ENCODE measurements at regions not wholly inside any gene's neighbourhood (a gene's known extent, or its start where the extent isn't known, plus 50 kb on each side); places are given as distances from the start of the nearest gene placed in this dataset.

DNA sequence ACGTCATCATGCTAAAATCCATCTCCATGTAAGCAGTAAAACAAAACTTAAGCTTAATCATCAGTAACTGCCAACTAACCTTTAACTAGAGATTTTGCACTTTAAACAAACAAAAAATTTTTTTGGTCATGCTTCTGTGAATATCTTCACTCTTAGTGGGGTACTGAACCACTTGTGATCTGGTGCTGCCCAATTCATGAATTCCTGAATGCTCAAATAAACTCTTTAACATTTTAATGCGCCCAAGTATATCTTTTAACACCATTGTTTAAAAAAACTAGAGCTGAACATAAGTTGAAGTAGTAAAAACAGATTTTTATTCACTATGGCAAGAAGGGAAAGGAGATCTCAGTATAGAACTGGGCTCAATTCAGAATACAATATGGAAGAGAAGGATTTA is 196.9 kb upstream of the USP24 start:
- DNase-seq (ENCODE audit: low read depth) = no peak

DNA sequence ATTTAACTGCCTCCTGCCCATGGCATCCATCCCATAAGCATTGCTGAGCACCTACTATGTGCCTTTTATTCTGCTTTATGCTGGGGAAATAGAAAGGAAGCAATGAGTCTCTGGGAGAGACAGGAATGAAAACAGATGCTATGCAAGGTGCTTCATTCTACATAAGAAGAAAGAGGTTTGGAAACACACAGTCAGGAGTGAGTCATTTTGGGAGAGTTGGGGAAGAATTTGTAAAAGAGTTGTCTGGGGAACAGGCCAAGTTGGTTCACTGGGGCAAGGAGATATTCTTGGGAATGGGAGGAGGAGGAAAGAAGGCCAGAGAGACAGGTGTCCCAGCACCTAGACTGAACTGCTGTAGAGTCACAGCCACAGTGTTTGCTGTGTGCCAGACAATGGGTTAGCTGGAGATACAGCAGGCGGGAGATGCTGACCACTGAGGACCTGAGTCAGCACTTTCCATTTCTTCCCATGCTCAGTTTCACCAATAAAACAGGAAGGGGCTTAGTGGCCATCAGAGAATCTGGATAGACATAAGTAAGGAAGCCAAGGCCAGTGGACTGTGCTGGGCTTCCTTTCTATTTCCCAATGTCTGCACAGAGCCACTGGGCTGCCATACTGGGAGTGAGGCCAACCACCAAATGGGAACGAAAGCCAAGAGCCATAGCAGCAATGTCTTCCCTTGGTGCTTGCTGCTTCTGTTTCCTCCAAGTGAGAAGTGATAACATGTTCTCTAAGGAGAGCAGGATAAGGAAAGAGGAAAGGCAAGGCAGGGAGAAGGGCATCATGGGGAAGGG is 187.7 kb upstream of the USP24 start:
- peak; percentile 63 for DNase-seq (ENCODE audit: low read depth)

DNA sequence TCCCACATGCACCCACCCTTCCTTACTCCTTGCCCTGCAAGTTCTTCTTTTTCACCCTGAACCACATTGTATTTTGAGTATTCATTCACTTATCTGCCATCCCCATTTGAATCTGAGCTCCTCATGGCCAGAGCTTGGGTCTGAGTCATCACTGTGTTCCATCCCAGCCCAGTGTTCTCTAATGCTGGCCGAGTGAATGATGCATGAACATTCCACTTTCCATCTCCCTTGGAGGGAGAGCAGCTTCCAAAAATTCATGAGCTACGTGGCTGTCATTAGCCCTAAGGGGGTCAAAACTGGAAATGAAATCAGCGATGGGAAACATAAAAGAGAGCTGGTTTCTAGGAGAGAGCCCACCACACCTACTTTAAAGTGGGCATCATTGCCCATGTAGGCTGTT is 187.0 kb upstream of the USP24 start:
- DNase-seq (ENCODE audit: low read depth) = peak; percentile 91

DNA sequence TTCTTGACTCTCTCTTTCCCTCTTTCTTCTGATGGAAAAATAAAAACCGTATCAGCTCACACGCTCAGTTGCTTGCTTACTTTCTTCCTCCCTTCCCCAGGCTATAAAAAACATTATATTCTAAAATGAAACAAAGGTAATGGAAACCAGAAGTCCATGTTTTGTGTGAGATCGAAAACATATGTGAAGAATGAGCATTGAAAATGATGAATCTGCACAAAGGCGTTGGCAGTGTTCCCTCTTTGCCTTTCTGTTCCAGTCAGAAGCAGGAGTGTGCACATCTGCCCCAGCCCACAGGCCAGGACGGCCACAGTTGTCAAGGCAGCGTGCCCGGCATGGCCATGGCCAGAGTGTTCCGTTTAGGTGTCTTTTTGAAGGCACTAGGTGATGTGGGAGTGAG is 185.3 kb upstream of the USP24 start:
- peak; percentile 46 for DNase-seq (ENCODE audit: low read depth)

DNA sequence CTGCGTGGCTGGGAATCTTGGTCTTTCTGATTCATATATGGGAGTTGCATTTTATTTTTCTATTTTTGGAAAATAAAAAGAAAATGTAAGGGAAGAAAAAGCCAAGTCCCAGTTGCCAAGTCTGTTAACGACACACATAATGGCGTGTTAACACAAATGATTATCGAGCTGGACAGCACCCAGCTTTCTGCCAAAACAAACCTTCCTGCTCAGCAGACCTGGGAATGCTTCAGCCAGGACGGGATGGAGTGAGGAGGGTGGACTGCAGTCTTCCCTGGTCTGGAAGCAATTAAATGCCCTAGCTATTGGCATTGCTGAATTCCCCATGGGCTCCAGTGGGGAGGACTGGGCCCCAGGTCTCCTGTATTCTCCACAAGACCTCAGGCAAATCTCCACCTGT is 184.2 kb upstream of the USP24 start:
- peak; percentile 31 for DNase-seq (ENCODE audit: low read depth)

DNA sequence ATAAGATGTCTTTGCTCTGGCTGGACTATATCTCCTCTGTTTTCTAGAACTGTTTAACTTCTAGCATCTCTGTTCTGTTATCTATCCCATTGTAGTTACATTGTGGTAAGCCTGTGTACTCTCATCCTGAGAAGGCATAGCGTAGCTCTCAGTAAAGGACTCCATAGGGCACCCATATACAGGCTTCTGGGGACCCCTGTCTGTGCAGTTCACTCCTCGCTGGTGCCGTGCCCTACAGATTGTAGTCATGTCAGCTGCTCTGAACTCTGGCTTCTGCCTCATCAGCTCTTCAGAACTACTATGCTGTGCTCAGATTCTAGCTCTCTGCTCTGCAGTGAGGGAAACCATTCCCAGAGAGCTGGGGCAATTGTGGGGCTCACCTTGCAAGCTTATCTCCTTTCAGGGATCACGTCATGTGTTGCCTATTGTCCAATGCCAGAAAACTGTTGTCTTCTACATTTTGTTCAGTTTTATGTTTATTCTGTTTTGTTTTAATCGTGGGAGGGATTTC is 181.3 kb upstream of the USP24 start:
- no peak for DNase-seq (ENCODE audit: low read depth)

DNA sequence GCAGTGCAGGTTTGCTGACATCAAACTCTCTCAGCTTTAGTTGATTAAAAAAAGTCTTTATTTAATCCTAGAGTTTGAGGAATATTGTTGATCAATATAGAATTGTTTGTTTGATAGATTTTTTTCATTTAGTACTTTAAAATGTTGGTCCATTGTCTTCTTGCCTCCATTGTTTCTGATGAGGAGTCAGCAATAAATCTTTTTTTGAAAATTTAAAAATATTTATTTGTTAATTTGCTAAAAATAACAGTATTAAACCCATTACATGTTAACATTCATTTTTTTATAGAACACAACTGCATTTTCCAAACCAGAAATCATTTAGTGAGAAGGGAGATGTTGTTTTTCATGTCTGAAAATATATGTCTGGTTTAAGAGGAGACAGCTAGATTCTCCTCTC is 173.8 kb upstream of the USP24 start:
- no peak for DNase-seq (ENCODE audit: low read depth)

DNA sequence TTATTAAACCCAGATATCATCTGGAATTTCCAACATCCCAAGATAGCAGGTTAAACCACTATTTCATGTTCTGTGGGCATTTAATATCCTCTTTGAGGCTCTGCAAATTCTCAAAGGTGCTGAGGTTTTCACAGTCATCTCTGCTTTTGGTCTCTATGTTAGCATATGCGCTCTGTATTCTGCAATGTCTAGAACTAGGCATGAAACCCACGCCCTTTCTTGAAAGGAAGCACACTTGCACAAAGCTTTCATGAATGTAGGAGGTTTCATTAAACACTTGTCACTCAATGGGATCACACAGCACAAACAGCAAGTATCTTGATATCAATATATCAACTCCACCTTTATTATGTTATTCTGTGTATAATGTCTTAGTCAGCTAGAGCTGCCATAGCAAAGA is 172.0 kb upstream of the USP24 start:
- no peak for DNase-seq (ENCODE audit: low read depth)

DNA sequence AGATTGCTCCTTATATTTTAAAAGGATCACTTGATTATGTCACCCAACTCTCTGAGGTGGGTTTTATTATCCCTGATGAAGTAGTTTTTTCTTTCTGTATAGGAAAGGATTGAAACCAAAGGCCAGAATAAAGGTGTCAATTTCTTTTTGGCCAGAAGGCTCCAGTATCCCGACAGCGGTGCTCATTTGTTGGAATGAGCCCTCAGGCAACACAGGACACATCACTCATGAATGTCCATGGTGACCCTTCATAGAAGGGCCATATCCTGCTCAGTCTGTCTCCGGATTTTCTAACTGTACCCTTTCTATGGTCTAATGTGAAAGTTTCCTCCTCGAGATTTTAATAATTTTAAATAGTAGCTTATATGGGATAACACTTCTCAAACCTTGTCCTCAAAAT is 171.3 kb upstream of the USP24 start:
- DNase-seq (ENCODE audit: low read depth) = no peak

DNA sequence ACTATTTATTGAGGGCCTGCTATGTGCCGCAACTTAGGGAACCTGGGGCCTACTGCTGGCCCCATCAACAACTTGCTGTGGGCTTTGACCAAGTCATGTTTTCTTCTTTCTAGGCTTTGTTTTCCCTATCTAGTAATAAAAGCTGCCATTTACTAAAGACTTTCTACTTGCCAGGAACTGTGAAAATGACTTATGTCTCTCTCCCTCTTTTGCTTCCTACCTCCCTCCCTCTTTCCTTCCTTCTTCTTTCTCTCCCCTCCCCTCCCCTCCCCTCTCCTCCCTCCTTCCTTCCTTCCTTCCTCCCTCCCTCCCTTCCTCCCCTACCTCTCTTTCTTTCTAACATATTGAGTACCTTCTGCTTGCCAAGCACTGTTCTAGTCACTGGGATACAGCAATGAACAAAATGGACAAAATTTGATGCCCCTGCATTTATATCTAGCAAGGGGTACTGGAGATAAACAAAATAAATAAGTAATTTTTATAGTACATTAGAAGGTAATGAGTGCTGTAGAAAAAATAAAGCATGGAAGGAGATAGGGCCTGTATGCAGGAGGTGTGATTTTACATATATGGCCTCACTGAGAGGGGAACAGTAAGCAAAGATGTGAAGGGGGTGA is 170.3 kb upstream of the USP24 start:
- no peak for DNase-seq (ENCODE audit: low read depth)

DNA sequence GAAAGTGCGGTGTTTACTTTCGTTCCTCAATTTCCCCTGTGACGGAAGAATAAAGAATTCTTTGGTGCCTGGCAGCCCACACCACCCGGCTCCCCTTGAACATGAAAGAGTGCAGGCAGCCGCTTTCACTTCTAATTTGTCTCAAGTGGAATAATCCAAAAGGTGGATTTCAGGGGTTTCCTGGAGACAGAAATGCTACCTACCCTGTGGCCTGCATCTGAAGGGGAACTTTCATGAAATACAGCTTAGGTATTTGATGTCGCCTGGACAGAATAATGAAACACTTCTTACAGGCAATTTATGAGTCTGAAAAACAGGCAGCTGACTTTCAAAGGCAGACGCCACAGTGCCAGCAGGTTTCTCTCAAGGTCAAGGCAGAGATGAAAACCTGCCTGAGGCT is 169.5 kb upstream of the USP24 start:
- no peak for DNase-seq (ENCODE audit: low read depth)

DNA sequence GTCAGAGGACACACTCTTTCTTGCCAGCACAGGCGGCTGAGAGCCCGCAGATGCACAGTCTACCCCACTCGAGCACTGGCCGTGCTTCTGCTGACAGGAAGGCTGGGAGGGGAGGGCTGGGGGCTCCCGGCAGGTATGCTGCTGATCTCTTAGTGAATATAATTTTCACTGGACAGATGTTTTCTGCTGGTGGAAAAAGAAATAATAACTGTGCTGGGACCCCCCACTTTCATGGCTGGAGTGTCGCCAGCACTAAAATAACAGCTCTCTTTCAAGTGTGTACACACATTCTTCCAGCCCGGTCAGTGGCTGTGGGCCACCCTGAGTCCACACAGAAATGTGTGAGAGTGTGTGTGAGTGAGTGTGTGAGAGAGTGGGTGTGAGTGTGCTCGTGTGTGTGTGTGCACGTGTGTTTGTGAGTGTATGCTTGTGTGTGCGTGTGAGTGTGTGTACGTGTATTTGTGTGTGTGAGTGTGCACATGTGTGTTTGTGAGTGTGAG is 167.7 kb upstream of the USP24 start:
- DNase-seq (ENCODE audit: low read depth) = no peak

DNA sequence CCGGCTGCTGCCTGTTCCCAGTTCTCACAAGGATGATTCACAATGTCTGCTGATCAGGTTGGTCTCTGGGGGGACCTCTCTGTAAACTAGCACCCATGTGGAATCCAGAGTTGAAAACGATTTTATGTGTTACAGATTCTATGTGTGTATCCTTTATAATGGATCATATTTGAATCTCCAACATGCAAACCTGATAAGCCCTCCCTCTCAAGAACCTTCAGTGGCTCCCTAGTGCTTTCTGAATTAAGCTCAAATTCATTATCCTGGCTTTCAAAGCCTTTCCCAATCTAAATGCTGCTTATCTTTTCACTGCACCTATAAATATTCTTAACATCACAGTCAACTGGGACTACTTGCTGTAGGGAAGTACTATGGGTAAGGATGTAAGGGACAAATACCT is 166.8 kb upstream of the USP24 start:
- DNase-seq (ENCODE audit: low read depth) = no peak

DNA sequence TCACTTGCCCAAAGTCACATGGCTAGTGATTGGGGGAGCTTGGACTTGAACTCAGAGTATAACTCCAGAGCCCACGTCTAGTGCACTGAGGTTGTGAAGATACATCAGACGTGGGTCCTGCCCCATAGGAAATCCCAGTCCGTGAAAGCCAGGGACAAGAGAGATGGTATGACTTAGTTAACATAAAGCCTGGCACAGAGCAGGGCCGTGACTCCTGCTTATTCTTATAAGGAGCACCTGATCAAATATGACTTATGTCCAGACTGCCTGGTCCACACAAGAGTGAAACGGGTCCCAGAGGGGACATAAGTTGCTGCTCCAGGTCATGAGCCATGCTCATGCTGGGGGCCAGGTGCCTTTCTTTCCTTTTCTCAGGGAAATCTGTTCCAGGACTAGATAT is 166.3 kb upstream of the USP24 start:
- no peak for DNase-seq (ENCODE audit: low read depth)

DNA sequence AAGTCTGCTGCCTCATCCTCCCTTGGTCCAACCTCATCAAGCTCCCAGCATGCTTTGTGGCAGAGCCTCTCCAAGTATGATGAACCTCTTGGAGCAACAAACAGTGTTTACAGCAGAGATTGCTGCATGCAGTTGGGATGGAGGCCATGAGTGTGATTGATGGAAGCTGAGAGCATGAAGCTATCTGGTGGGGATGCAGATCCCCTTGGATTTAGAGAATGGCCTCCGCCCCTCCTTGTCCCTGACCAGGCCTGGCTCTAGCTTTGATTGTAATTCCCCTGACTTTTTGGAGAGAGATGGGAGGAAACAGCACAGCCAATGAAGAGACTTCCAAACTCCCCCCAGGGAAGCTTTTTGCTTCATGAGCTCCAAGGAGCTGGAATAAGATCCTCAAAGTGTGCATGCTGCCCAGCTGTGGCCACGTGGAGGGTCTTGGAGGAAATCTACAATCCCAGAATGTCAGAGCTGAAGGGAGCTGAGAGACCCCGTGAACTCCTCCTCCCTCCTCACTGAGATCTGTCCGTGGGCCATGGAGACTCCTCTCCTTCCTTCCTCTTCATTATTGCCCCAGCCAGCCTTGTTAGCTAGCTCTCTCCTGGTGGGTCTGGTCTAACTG is 165.3 kb upstream of the USP24 start:
- DNase-seq (ENCODE audit: low read depth) = no peak

DNA sequence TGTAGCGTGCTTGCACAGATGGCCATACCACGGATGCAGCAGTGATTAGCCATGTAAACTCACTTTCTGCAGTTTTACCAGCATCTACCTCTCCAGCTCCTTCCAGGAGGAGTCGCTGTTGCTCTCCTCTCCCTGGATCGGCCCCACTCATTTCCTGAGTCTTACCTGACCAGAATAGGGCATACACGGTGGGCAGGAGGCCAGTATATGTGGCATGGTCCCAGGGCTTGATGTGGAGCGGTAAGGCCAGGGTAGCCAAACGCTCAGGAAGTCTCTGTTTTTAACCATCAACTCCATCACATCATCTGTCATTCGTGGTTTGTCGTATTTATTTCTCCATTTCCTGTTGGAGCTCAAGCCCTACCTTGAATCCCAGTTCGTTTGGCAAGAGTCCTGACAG is 163.4 kb upstream of the USP24 start:
- peak; percentile 19 for DNase-seq (ENCODE audit: low read depth)

DNA sequence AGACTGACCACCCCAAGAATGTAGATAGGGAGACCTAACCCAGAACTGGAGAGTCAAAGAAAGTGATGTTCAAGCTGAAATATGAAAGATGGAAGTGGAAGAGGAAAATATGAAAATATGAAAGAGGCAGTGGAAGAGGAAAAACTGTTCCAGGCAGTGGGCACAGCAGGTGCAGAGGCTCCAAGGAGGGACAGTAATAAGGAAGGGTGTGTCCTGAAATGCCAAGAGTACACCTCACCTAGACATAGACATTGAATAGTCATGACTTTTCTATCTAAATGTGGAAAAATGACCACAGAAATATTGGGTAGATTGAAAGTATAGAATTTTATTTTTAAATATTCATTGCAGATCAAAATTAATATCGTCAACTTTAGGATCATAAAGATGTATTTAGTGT is 161.7 kb upstream of the USP24 start:
- no peak for DNase-seq (ENCODE audit: low read depth)

DNA sequence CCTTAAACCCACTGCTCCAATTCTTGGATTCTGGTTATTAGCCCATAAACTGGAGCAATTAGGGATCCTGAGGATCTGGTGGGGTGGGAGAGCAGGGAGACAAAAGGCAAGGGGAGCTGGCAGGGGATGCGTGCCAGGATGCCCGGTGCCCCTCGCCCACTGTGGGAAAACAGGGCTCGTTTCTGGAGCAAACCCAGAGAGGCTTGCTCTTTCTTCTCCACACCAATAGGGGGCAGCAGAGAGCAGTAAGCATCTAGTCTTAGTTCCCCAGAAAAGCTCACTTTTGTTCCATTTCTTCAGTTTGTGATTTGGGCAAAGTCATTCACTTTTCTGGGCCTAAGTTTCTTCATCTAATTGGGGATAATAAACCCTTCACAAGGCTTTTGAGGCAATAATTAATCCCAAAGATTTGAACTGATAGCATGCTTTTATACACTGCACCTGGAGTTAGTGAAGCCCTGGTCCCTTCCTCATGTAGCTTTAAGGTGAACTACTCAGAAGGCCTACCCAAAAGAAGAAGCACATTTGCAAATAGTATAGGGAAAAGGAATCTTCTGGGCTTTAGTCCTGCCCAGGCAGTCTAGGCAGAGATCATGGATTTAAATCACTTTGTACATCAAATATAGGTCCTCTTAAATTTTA is 160.6 kb upstream of the USP24 start:
- peak; percentile 62 for DNase-seq (ENCODE audit: low read depth)

DNA sequence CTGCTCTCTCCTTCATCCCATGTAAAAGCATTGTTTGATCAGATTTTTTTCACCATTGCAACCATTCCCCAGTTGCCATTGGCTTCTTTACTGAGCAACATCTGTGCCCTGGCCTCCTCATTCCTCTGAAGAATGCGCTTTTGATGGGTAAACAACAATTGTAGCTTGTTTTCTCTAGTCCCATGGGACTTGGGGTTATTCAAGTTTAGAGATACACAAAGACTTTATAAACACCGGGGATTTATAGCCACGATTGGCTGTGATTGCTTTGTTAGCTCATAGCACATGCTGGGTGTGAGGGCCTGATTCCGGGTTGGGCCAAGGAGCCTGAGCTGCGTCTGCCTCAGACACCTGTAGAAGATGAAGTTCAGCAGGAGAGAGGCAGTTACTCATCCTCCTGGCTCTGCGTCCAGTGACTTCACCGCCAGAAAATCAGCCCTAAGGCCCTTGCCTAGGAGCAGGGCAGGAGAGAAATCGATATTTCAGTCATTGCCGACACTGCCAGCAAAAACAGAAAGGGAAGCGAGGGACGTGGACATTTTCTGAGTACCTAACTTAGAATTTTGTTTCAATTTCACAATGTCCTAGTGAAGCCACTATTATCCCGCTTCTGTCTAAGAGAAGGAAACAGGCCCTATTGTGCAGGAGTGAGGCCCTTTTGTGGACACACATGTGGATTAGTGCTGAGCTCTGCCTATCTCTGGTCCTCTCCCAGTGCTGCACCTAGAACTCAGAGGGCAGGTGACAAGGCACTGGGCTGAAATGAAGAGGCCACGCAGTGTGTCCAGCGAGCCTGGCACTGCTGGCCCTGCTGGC is 159.8 kb upstream of the USP24 start:
- peak; percentile 34 for DNase-seq (ENCODE audit: low read depth)

DNA sequence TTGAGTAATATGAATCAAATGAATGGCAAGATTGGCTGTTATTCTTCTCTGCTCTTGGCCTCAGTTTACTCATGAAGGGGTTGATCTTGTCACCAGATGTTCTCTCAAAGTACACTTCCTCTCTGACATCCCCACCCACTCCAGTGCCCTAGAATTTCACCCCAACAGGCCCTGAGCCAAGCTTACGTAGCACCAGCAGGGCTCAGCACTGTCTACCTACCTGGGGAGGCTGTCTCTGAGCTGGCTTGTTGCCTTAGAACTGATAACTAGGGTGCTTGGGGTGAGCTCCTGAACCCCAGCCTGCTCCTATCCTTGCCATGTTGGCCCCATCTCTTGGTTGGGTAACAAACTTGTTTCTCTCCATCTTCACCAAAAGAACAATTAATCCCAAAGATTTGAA is 159.1 kb upstream of the USP24 start:
- no peak for DNase-seq (ENCODE audit: low read depth)

DNA sequence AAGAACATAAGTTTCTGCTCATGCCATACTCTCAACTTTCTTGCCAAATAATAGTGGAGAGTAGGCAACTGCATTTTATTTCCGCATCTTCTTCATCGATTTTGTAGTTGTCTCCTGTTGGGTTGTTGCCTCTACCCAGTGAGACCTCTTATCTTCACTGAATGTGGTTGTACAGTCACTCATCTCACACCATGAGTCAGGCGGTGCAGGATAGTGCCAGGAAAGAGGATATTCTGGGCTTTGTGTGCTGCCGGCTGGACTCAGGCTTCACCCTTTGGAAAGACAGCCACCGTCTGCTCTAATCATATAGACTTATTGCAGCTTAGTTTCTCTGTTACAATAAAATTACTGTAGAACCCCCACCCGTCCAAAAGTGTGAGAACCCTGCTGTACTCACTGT is 154.3 kb upstream of the USP24 start:
- peak; percentile 68 for DNase-seq (ENCODE audit: low read depth)

DNA sequence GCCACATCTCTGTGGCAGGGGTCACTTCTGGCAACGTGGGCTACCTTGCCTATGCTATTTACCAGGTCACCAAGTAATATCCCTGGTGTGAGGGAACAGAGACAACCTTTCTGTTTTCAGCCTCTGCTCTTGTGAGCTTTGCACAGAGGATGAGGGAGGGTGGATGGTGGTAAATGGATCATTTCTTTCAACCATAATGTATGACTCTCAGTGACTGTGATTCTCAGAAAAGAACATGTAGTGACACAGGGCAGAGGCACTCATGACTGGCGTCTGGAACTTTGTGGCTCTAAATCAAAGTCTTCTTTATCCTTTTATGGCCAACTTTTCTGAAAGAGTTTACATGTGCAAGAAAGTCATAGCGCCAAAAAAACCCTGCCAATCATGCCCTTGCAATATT is 153.5 kb upstream of the USP24 start:
- no peak for DNase-seq (ENCODE audit: low read depth)

Measured in EH (cell line).